B cell (primary cell): ENCODE measurements at regions not wholly inside any gene's neighbourhood (a gene's known extent, or its start where the extent isn't known, plus 50 kb on each side); places are given as distances from the start of the nearest gene placed in this dataset.

Experiments used
- ATAC-seq: fragments of 200-7000 bp; cut with Tn5 transposase; one replicate; pipeline ENCODE4 v1.10.0; 2021; ENCODE audit warnings: low read depth, mild to moderate bottlenecking, moderate number of reproducible peaks, moderate library complexity
- CTCF ChIA-PET: fragments of 350-600 bp; sonication (Branson Sonifier 250); formaldehyde crosslinking; loops from one replicate; lab custom pipeline; 2021; ENCODE audit warnings: antibody characterized with exemption, inconsistent platforms; lab: Charles Lee
- POLR2A ChIA-PET: fragments of 350-600 bp; sonication (Branson Sonifier 250); formaldehyde crosslinking; loops from one replicate; lab custom pipeline; 2021; ENCODE audit warnings: antibody characterized with exemption; lab: Charles Lee
- DNase-seq: peaks from one replicate; pipeline ENCODE4 v3.0.0; 2013
- H2AFZ ChIP-seq: 2 replicates; pipeline ENCODE4 v1.6.1; 2012; ENCODE audit warnings: mild to moderate bottlenecking, low read depth, low read length; ENCODE audit not compliant: insufficient read depth, poor library complexity, severe bottlenecking
- H3K27ac ChIP-seq, 2 donors: 1 replicate in 1 of 2; 2 replicates in 1 of 2; pipeline ENCODE4 v1.5.1; 2012 to 2013; ENCODE audit warnings: low read length in 2 of 2, mild to moderate bottlenecking in 2 of 2, moderate library complexity in 1 of 2
- H3K27me3 ChIP-seq, 4 experiments: fragments of 200-600 bp in 1 of 4; sonication (generic) in 1 of 4; replicated peaks in 1 of 4; 1 replicate in 2 of 4; 2 replicates in 2 of 4; pipeline versions ENCODE4 v1.6.1 to v1.7.0; 2013 to 2016; ENCODE audit warnings: low read length in 3 of 4, mild to moderate bottlenecking in 2 of 4, mixed read lengths in 1 of 4, moderate library complexity in 1 of 4; ENCODE audit not compliant: insufficient read depth in 4 of 4, control insufficient read depth in 3 of 4; ENCODE audit errors: control extremely low read depth in 1 of 4
- H3K36me3 ChIP-seq, 2 experiments: replicated peaks in 1 of 2; 1 replicate in 1 of 2; 2 replicates in 1 of 2; pipeline versions ENCODE4 v1.6.1 to v1.7.1; 2013; ENCODE audit warnings: low read length in 1 of 2; ENCODE audit not compliant: insufficient read depth in 2 of 2, control insufficient read depth in 1 of 2; ENCODE audit errors: control extremely low read depth in 1 of 2, extremely low read depth in 1 of 2
- H3K4me1 ChIP-seq, 2 donors: fragments of 200-600 bp in 1 of 2; sonication (generic) in 1 of 2; 1 replicate in 1 of 2; 2 replicates in 1 of 2; pipeline versions ENCODE4 v1.5.1 to v1.6.1; 2013 to 2017; ENCODE audit warnings: low read length in 2 of 2; ENCODE audit not compliant: control insufficient read depth in 2 of 2, insufficient read depth in 2 of 2
- H3K4me2 ChIP-seq: replicated peaks from 2 replicates; pipeline ENCODE3; 2012; ENCODE audit warnings: mild to moderate bottlenecking, low read depth, low read length; ENCODE audit not compliant: poor library complexity, severe bottlenecking
- H3K4me3 ChIP-seq, 5 experiments: fragments of 200-600 bp in 1 of 5; sonication (generic) in 1 of 5; 1 replicate in 3 of 5; 2 replicates in 2 of 5; pipeline versions ENCODE4 v1.5.1 to v1.7.0; 2011 to 2016; ENCODE audit warnings: low read length in 4 of 5, mild to moderate bottlenecking in 4 of 5, low read depth in 2 of 5, control low read depth in 1 of 5, moderate library complexity in 1 of 5; ENCODE audit not compliant: insufficient read depth in 1 of 5; ENCODE audit errors: control extremely low read depth in 1 of 5, extremely low read depth in 1 of 5
- H3K79me2 ChIP-seq: fragments of 200-600 bp; sonication (generic); one replicate; pipeline ENCODE4 v1.6.0; 2016; ENCODE audit warnings: low read length; ENCODE audit not compliant: control insufficient read depth, insufficient read depth
- H3K9ac ChIP-seq: fragments of 200-600 bp; sonication (generic); 2 replicates; pipeline ENCODE4 v1.6.1; 2017; ENCODE audit warnings: mild to moderate bottlenecking, low read length, moderate library complexity
- H3K9me3 ChIP-seq, 3 donors: one replicate each; pipeline versions ENCODE4 v1.6.1 to v1.7.1; 2013; ENCODE audit warnings: low read length in 2 of 3; ENCODE audit not compliant: control insufficient read depth in 2 of 3, insufficient read depth in 1 of 3; ENCODE audit errors: control extremely low read depth in 1 of 3
- H4K20me1 ChIP-seq: 2 replicates; pipeline ENCODE4 v1.6.0; 2012; ENCODE audit warnings: mild to moderate bottlenecking, low read length; ENCODE audit not compliant: insufficient read depth, control insufficient read depth, poor library complexity, severe bottlenecking
- H3K27ac Mint-ChIP-seq: one replicate; pipeline ENCODE4 v1.8.0; 2021; ENCODE audit warnings: mixed read lengths
- H3K27me3 Mint-ChIP-seq: one replicate; pipeline ENCODE4 v1.8.0; 2021; ENCODE audit warnings: mixed read lengths
- H3K4me1 Mint-ChIP-seq: one replicate; pipeline ENCODE4 v1.8.0; 2021; ENCODE audit warnings: mixed read lengths
- H3K4me3 Mint-ChIP-seq: one replicate; pipeline ENCODE4 v1.8.0; 2021; ENCODE audit warnings: mixed read lengths
- H3K9me3 Mint-ChIP-seq: one replicate; pipeline ENCODE4 v1.8.0; 2022; ENCODE audit warnings: mixed read lengths; ENCODE audit not compliant: insufficient read depth
- EZH2 ChIP-seq: IDR thresholded peaks from 2 replicates; pipeline ENCODE4 v1.6.1; 2012; ENCODE audit warnings: borderline replicate concordance, low read depth, mild to moderate bottlenecking, moderate library complexity, low read length; ENCODE audit not compliant: insufficient read depth, poor library complexity, severe bottlenecking
- WGBS: methylation state at CpG from one replicate; pipeline ENCODE4 v1.1.5; 2013; ENCODE audit warnings: missing lambda C conversion rate; ENCODE audit not compliant: insufficient coverage; 5-methylcytosine and 5-hydroxymethylcytosine counted together
- intact Hi-C: fragments of 100-400 bp; cut with micrococcal nuclease; formaldehyde crosslinking; loops from one replicate; pipeline ENCODE4 v1.10.0; 2022
- TF ChIP-seq, protein P1 (sequence below): fragments of 200-600 bp; IDR thresholded peaks from one replicate; pipeline ENCODE4 v1.8.0; 2022; ENCODE audit warnings: antibody characterized with exemption, mild to moderate bottlenecking

DNA sequence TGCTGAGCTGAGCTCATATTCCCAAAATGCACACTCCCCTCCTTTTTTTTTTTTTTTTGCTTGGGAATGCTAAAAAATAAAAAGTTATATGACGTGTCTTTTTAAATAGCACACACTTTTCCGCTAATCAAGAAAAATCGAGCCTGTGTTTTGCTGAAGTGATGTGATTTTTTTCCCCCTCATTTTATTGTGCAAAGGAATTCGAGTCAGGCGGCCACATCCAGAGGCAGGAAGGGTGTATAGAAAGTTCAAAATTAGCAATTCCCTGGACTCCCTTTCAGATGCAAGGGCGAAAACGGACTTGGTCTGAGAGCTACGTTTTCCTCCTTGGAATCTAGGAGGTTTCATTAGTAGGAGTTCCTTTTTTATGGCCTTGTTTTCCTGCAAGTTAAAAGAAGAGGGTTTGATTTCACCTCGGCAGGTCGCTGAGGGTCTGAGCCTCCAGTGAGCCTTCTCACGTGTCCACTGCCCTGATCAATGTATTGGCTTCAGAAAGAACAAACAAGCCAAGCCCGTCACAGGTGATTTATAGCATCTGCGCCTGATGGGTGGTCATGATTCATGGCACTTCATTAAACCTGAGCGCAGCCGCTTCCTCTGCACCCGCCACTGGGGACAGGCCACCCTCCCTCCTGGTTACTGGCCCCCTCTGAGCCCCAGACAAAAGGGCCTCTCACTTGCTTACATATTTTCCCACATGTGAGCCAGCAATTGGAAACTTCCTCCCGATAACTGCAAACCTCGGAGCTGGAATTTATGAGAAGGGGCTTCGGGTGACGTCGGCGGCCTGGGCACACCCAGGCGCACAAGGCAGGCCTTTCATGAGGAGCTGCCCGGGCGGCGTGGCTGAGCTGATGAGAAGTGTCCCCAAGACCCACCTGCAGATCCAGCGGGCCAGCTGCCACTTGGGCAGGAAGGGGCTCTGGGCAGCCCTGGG, 64.4 kb upstream of the LINC01488 start:
- H3K27me3 ChIP-seq: peaks cover 0 to 12% (median 5%) of the 10 kb centered on the region in 4 experiments
- Mint-ChIP-seq H3K4me1 (no peaks in the 10 kb centered on the region), H3K27ac (no peak overlapping the region), H3K9me3 (peaks cover 4% of the 10 kb centered on the region), H3K27me3 (peaks cover 9% of the 10 kb centered on the region), H3K4me3 (no peak overlapping the region)
- H3K9ac ChIP-seq: no peak overlapping the region
- DNase-seq (no peak), ATAC-seq (no peak)
- no peak for TF ChIP-seq EZH2
- TF ChIP-seq, protein P1, sequence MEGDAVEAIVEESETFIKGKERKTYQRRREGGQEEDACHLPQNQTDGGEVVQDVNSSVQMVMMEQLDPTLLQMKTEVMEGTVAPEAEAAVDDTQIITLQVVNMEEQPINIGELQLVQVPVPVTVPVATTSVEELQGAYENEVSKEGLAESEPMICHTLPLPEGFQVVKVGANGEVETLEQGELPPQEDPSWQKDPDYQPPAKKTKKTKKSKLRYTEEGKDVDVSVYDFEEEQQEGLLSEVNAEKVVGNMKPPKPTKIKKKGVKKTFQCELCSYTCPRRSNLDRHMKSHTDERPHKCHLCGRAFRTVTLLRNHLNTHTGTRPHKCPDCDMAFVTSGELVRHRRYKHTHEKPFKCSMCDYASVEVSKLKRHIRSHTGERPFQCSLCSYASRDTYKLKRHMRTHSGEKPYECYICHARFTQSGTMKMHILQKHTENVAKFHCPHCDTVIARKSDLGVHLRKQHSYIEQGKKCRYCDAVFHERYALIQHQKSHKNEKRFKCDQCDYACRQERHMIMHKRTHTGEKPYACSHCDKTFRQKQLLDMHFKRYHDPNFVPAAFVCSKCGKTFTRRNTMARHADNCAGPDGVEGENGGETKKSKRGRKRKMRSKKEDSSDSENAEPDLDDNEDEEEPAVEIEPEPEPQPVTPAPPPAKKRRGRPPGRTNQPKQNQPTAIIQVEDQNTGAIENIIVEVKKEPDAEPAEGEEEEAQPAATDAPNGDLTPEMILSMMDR: no peak
- 65% methylated on average over 24 of the region's 27 CpGs for WGBS
- H4K20me1 ChIP-seq: no peaks in the 10 kb centered on the region
- H3K4me1 ChIP-seq: no peaks in the 10 kb centered on the region
- H2AFZ ChIP-seq: no peak overlapping the region
- ChIA-PET CTCF (no interaction called here), POLR2A (no interaction called here)
- H3K4me2 ChIP-seq: no peak overlapping the region
- H3K36me3 ChIP-seq: no peaks in the 10 kb centered on the region
- H3K9me3 ChIP-seq: peaks cover 0 to 9% (median 0%) of the 10 kb centered on the region in 3 donors
- H3K27ac ChIP-seq: no peak overlapping the region
- H3K4me3 ChIP-seq: no peak overlapping the region
- intact Hi-C loops: no loop called here
- H3K79me2 ChIP-seq: no peaks in the 10 kb centered on the region

DNA sequence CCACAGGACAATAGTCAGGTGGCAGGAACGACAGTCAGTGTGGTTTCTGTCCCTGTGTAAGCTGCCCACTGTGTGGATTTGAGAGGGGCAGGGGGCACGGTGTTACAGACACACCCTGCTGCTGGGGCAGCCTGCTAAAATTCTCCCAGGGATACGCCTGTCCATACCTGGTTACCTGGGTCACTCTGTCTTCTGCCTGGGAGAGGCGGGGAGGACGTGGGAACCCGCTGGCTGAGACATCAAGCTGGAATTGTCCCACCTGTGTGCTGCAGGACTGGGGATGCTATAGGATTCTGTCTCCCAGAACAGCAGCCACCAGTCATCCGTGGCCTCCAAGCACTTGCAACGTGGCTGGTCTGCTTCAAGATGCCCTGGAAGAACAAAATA, 63.8 kb upstream of the LINC01488 start:
- TF ChIP-seq, protein P1: no peak
- TF ChIP-seq EZH2: no peak
- H3K4me2 ChIP-seq: no peak overlapping the region
- ATAC-seq (no peak), DNase-seq (no peak)
- no peak overlapping the region for H3K9ac ChIP-seq
- ChIA-PET CTCF (no interaction called here), POLR2A (no interaction called here)
- Mint-ChIP-seq H3K27me3 (peaks cover 9% of the 10 kb centered on the region), H3K4me3 (no peak overlapping the region), H3K4me1 (no peaks in the 10 kb centered on the region), H3K9me3 (peaks cover 4% of the 10 kb centered on the region), H3K27ac (no peak overlapping the region)
- no peak overlapping the region for H3K27ac ChIP-seq
- peaks cover 0 to 12% (median 5%) of the 10 kb centered on the region in 4 experiments for H3K27me3 ChIP-seq
- WGBS: 82% methylated on average over 8 of the region's 8 CpGs
- no peak overlapping the region for H3K4me3 ChIP-seq
- intact Hi-C loops: no loop called here
- no peaks in the 10 kb centered on the region for H3K36me3 ChIP-seq
- H3K4me1 ChIP-seq: no peaks in the 10 kb centered on the region
- no peaks in the 10 kb centered on the region for H3K79me2 ChIP-seq
- H3K9me3 ChIP-seq: peaks cover 0 to 9% (median 0%) of the 10 kb centered on the region in 3 donors
- H4K20me1 ChIP-seq: no peaks in the 10 kb centered on the region
- H2AFZ ChIP-seq: no peak overlapping the region
